ENCODE measurements at regions not wholly inside any gene's neighbourhood (a gene's known extent, or its start where the extent isn't known, plus 50 kb on each side); places are given as distances from the start of the nearest gene placed in this dataset.
"Not testable (repeated sequence)": the region's sequence is repeated elsewhere in the genome, so short reads cannot be mapped to it uniquely, and the experiment has no call there.

GRCh38 chr21:27908816-27909215 lies 941.9 kb upstream of the ADAMTS5 start:
- not testable (repeated sequence) for DNase-seq (ENCODE audit: low read depth in 3 of 3)

- not testable (repeated sequence) for DNase-seq (ENCODE audit: low read depth in 3 of 3)
Observed at GRCh38 chr21:27902904-27903303, 936.0 kb upstream of the ADAMTS5 start.

GRCh38 chr21:27893619-27894018 lies 926.7 kb upstream of the ADAMTS5 start:
- DNase-seq (ENCODE audit: low read depth in 3 of 3) = not testable (repeated sequence)

GRCh38 chr21:27891495-27891894 lies 924.6 kb upstream of the ADAMTS5 start:
- DNase-seq (ENCODE audit: low read depth in 3 of 3) = not testable (repeated sequence)

- not testable (repeated sequence) for DNase-seq (ENCODE audit: low read depth in 3 of 3)
Observed at GRCh38 chr21:27887808-27888455, 921.0 kb upstream of the ADAMTS5 start.

GRCh38 chr21:27885296-27885711 lies 918.4 kb upstream of the ADAMTS5 start:
- no peak for DNase-seq (ENCODE audit: low read depth in 3 of 3)

GRCh38 chr21:27881331-27881730 lies 914.4 kb upstream of the ADAMTS5 start:
- not testable (repeated sequence) for DNase-seq (ENCODE audit: low read depth in 3 of 3)

- not testable (repeated sequence) for DNase-seq (ENCODE audit: low read depth in 3 of 3)
Observed at GRCh38 chr21:27872411-27872810, 905.5 kb upstream of the ADAMTS5 start.

- not testable (repeated sequence) for DNase-seq (ENCODE audit: low read depth in 3 of 3)
Observed at GRCh38 chr21:27870755-27871154, 903.9 kb upstream of the ADAMTS5 start.

GRCh38 chr21:27860314-27860955 lies 893.5 kb upstream of the ADAMTS5 start:
- not testable (repeated sequence) for DNase-seq (ENCODE audit: low read depth in 3 of 3)

- DNase-seq (ENCODE audit: low read depth in 3 of 3) = not testable (repeated sequence)
Observed at GRCh38 chr21:27858053-27858825, 891.4 kb upstream of the ADAMTS5 start.

- DNase-seq (ENCODE audit: low read depth in 3 of 3) = not testable (repeated sequence)
Observed at GRCh38 chr21:27856988-27857387, 890.1 kb upstream of the ADAMTS5 start.

- DNase-seq (ENCODE audit: low read depth in 3 of 3) = no peak
Observed at GRCh38 chr21:27841084-27841672, 874.3 kb upstream of the ADAMTS5 start.

GRCh38 chr21:27840262-27840661 lies 873.4 kb upstream of the ADAMTS5 start:
- DNase-seq (ENCODE audit: low read depth in 3 of 3) = no peak

GRCh38 chr21:27839512-27840115 lies 872.7 kb upstream of the ADAMTS5 start:
- no peak for DNase-seq (ENCODE audit: low read depth in 3 of 3)

- DNase-seq (ENCODE audit: low read depth in 3 of 3) = no peak
Observed at GRCh38 chr21:27838573-27838972, 871.7 kb upstream of the ADAMTS5 start.

GRCh38 chr21:27837936-27838335 lies 871.0 kb upstream of the ADAMTS5 start:
- DNase-seq (ENCODE audit: low read depth in 3 of 3) = no peak

GRCh38 chr21:27833298-27833697 lies 866.4 kb upstream of the ADAMTS5 start:
- no peak for DNase-seq (ENCODE audit: low read depth in 3 of 3)

- no peak for DNase-seq (ENCODE audit: low read depth in 3 of 3)
Observed at GRCh38 chr21:27831816-27832569, 865.1 kb upstream of the ADAMTS5 start.

GRCh38 chr21:27831177-27831576 lies 864.3 kb upstream of the ADAMTS5 start:
- DNase-seq (ENCODE audit: low read depth in 3 of 3) = no peak

- DNase-seq (ENCODE audit: low read depth in 3 of 3) = no peak
Observed at GRCh38 chr21:27827972-27828371, 861.1 kb upstream of the ADAMTS5 start.
